Hindlimb muscle (tissue), 1 donor: ENCODE measurements at regions not wholly inside any gene's neighbourhood (a gene's known extent, or its start where the extent isn't known, plus 50 kb on each side); places are given as distances from the start of the nearest gene placed in this dataset.
"Not testable (repeated sequence)": the region's sequence is repeated elsewhere in the genome, so short reads cannot be mapped to it uniquely, and the experiment has no call there.

Experiments used
- DNase-seq: peaks from one replicate; pipeline ENCODE4 v3.0.0-alpha.2; 2013

DNA sequence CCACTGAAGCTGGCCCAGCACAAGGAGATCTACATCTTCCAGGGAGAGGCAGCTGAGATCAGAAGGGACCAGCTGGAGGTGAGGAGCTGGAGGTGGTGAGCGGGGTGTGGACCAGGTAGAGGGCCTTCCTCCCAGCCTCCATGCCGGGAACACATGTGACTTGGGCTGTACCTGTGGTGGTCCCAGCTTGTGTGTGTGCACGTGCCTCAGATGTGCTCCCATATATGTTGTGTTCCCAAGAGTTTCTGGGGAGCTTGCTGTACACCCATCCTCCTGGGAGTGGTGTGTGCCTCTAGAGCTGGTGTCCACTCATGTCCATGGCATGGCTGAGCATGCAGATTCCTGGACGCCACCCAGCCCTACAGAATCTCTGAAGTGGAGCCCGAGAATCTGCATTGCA is 183.7 kb upstream of the AKAP13 start:
- DNase-seq, result not testable (repeated sequence)

DNA sequence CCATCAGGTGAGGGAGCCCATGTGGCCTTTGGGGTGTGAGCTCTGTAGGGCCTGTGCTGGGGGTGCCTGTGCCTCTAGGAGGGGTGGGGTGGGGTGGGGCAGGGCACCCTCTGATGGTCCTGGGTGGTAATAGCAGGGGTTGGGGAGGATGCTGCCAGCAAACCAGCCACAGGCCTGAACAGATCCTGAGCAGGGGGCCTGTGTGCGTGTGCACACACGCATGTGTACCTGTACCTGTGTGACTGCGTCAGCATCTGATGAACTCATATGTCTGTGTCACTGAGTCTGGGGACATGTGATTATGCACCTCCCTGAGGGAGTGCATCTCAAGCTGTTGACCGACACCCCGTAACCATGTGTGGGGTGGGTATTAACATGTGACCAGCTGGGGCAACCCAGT is 182.8 kb upstream of the AKAP13 start:
- DNase-seq, result not testable (repeated sequence)

DNA sequence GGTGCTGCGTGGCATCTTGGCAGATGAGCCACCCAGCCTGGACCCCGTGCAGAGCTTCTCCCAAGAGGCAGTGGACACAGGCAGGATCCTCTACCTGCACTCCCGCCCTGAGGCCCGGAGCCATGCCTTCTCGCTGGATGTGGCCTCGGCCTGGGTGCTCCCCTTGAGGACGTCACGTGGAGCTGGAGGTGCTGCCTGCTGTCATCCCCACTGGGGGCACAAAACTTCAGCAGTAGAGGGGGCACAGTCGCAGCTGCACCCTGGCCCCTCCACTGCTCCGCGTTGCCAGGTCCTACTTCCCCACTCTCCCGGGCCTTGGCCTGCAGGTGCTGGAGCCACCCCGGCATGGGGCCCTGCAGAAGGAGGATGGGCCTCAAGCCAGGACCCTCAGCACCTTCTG is 182.0 kb upstream of the AKAP13 start:
- DNase-seq, result not testable (repeated sequence)

DNA sequence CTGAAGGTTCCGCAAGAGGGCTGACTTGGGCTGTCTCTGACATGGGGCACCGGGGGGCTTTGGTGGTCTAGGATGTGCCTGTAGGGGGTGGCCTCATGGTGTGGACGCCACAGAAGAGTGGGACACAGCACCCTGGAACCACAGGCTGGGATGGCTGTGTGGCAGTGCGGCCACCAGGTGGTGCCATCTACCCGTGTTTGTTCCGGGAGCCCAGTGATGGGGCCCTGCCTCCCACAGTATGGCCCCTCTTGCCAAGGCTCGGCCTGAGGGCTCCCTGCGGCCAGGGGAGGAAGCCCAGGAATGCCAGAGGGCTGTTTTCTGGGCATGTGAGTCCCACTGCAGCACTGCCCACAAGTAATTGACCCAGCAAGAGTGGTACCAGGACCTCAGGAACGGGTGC is 180.2 kb upstream of the AKAP13 start:
- DNase-seq, result not testable (repeated sequence)

DNA sequence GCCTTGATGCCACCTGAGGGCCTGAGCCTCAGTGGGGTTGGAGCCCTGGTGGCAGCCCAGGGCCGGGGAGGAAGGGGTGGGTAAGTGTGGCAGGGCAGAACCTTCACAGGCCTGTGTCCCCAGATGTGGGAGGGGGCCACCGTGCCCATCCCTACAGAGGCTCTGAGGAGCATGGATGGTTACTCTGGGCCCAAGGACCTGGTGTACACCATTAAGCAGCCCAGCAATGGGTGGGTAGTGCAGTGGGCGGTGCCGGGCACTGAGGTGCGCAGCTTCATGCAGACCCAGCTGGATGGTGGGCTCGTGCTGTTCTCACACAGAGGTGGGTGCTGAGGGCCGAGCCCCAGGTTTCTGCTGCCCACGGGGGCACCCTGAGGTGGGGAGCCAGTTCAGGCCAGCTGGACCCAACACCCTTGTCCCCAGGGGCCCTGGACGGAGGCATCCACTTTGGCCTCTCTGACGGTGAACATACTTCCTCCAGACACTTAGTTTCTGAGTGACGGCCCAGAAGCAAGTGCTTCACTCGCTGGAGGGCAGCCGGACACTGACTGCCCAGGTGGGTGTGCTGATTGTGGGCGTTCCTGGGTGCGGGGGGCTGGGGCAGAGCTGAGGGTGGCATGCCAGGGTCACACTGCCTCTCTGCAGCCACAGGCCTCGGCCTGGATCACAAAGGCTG is 179.1 kb upstream of the AKAP13 start:
- not testable (repeated sequence) for DNase-seq

DNA sequence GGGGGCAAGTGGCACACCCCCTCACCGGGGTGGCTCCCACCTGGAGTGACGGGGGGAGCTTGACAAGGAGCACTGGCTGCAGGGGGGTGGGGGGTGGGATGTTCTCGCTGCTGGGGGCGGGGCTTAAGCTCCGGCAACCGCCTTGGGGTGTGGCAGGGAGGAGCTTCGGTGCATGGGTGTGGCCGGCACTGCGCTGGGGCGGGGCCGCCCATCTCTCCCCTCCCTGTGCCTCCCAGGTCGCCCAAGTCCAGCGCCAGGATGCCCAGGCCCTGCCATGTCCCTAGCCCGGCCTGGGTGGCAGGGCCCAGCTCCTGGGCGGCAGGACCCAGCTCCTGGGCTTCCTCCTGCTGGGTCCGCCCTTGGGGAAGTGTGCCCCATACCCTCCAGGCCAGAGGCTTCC is 175.9 kb upstream of the AKAP13 start:
- not testable (repeated sequence) for DNase-seq

DNA sequence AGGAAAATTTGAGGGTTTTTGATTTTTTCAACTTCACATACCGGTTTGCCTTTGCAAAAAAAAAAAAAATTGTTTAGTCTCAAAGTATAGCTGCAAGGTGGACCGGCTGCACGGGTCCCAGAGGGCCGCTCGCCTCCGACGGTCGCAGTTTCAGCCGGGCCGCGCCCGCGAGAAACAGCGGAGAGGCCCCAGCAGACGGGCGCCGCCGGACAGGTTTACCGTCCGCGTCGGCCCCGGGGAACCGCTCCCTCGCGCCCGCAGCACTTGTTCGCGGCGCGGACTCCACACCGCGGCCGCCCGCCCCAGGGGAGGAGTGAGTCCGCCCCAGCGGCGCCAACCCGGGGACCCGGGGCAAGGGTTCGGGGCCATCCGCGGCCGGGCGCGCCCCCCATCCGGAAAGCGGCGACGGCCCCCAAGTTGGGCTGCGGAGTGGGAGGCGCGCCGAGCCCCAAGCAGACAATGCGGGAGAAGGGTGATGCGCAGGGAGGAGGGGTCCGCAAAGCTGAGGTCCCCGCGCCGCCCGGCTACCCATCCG is 146.5 kb upstream of the AKAP13 start:
- not testable (repeated sequence) for DNase-seq

DNA sequence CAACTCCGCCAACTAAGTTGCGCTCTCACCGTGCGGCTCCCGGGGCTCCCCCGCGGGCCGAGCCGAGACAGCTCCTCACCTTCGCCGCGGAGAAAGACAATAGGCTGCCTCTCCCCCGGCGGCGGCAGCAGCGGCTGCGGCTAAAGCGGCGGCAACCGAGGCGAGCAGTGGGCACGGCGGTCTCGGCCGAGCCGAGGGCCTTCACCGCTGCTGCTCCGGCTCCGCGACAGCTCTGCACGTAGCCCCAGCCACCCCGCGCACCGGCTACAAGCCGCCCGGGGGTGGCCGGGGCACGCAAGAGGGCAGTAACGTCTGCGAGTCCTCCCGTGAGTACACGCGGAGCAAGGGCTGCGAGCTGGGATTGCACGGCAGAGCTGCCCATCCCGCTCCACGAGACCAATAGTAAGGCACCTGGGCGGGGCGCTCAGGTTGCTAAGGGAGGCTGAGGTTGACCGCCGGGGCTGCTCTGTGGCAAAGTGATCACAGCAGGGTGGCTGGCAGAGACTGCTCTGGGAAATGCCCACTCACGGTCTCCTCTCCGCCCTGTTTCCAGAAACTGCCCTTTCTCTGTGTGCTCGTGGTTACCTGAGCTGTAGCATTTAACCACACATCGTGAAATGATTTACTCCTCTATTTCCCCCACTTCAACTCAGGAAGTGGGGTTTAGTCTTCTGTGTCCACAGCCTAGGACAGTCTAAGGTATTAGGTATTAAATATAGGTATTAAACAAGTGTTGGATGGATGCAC is 145.8 kb upstream of the AKAP13 start:
- not testable (repeated sequence) for DNase-seq

DNA sequence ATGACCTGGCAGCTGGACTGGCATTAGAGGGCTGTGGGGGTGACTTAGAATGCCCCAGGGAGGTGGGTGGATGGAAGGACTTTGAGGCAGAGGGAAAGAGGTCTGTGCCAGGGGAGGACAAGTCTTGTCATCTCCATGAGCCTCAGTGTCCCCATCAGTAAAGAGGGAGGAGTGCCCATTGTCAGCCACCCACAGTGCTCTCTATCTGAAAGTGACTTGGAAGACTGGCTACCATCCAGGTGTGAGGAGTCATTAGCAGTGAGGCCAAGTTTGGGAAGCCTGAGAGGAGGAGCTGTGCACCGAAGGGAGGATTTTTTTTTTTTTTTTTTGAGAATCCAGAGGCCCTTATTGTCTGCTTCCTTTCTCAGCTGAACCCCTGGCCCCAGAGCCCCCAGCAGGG is 136.3 kb upstream of the AKAP13 start:
- not testable (repeated sequence) for DNase-seq

DNA sequence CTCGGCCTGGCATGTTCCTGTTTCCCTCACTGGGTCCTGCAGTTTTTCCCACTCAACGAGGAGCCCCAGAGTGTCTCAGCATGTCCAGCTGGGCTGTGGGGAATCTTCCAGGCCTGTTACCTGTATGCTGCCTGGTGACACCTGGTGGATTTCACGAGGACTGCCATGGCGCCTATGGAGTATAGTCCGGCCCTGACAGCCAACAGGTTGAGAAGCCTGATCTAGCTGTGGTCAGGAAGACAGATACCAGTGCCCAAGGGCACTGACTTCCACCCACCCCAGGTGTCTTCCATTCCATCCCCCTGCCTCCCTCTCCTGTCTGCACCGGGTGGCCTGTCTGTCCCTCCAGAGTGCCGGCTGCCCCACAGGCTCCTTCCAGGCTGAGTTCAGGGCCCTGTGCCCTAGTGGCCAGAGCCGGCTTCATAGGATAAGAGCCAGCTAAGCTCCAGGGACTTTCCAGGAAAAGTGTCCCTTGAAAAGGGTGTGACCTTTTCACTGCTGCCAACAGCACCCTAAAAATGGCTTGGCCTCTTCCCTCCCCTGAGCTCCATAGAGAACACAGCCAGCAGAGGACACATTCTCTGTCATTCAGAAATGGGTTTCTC is 129.4 kb upstream of the AKAP13 start:
- DNase-seq, result not testable (repeated sequence)

DNA sequence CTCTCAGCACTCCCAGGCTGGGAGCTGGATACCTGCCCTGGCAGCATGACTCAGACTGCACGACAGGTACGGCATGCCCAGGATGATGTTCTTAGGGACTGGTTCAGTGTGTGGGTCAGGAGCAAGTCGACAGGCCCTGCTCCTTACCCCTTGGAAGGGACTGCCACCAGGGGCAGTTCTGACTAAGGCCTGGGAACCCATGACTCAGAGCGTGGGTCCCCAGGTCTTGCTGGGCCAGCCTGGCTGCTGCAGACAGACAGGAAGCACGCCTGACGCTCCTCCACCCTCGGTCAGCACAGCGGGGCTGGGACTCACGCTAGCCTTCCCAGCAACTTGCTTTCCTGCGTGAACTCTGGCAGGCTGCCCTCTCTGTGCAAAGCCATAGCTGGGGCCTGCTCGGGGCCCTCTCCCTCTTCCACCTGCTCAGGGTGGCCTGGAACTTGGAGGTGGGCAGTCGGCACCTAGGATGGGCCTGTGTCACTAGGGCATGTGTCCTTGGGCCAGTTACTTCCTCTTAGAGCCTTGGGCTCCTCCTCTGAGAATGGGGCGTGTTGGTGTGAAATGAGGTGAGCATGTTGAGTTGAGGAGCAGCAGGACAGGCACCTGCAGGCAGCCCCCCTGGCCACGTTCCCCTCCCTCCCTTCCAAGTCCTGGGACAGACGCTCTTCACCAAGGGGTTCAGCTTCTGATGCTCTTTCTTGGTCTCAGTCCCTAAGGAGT is 127.0 kb upstream of the AKAP13 start:
- not testable (repeated sequence) for DNase-seq

DNA sequence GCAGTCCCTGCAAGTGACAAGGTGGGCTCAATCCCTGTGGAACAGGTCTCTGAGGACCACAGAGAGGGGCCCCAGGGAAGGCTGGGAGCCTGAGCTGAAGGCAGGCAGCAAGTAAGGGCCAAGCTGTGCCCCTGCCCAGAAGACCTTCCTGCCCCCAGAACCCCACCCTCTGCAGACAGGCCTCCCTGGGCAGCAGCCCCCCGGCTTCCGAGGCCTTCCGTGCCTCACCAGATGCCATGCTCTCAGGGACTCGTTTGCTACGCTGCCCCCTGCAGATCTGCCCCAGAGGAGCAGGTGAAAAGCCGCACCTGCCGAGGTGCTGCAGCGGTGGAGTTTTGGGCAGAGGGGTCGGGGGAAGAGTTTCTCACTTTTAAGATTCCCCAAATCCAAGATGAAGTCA is 125.4 kb upstream of the AKAP13 start:
- not testable (repeated sequence) for DNase-seq

DNA sequence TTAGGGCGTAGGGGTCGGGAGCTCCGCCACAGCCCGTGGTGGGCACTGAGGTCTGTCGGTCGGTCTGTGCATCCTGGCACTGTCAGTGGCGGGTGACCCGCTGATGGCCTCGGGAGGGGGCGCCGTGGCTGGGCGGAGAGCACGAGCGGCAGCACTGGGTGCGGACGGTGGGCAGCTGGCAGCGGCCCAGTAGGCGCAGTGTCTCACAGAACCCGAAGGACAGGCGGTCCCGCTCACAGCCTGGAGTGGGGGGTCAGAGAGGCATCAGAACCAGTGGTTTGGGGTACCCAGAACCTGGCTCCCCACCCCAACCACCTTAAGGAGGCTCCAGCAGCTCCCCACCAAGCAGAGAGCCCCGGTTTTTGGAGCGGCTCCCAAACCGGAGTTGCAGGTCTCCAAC is 124.9 kb upstream of the AKAP13 start:
- DNase-seq, result not testable (repeated sequence)

DNA sequence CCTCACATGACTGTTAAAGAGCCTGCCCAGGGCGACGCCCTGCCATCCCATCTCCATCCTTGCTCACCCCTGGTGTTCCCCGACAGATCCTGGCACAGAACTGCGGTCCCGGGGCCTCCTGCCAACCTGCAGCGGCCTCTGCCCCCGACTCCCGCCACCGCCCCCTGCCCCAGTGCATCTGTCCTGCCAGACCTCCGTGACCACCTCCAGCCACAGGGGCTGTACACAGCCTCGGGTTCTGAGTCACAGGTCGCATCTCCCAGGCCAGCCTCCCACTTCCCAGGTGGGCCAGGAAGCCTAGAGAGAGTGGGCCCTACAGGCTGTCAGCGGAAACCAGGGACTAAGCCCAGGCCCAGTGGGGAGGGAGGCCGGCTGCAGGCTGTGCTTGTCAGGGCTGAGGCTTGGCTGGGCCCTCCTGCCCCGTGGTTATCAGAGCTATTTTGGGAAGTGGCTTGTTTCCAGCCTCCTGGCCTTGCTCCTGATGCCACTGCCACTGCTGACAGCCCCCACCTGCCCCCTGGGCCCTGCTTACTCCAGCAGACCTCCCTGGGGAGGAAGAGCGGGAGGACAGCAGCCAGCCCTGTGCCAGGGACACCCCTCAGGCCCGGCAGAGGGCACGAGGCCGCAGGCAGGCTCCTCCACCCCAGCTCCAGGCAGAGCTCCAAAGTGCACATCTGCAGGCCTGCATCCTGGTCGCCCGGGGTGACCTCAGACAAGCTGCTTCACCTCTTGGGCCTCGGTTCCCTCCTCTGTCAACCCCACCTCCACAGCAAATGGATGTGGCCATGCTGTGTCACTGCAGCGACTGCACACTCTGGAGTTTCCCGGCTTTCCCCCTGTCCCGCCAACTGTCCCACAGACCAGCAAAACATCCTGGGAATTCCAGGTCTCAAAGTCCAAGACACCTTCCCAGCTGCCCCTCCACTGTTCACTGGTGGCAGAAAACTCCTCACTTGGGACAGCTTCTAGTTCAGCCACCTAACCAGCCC is 124.1 kb upstream of the AKAP13 start:
- DNase-seq, result peak; percentile 9

DNA sequence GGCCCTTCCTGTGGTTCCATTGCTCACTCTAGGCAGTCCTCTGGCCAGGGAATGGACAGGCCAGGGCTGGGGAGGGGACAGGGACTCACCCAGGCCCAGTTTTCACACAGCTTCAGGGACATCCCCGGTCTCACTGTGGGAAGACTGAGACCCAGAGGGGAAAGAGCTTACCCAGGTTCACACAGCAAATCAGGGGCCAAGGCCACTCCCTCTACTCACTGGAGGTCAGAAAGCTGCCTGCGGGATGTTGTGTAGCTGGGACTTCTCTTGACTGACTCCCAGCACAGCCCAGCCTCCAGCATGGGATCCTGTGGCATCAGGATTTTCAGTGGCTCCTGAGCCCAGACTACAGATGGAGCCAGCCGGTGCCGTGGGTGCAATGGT is 122.3 kb upstream of the AKAP13 start:
- DNase-seq, result not testable (repeated sequence)

DNA sequence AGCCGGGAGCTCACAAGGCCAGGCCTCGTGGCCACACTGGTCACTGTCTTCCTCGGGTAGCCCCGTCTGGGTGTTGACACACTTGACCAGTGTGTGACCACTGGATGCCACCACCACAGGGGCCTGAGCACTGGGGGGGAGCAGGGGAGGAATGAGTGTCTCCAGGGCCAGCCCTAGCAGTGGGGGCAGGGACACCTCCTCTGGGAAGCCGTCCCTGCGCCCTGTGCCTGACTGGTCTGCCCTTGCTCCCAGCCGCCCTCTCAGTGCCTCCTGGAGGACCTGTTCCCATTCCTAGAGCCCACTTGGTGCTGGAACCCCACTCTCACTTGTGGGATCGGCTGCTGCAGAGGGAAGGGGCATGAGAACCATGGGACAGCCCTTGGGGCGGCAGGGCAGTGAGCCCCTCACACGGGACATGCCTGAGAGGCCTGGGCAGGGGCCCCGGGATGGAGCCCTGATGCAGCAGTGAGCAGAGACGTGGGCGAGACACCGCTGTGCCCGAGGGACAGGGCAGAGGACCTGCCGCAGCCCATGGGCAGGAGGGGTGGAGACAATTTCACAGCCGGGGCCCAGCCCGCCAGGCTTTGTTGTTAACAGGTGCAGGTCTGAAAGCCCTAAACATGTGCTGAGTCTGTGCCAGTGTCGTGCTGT is 121.7 kb upstream of the AKAP13 start:
- not testable (repeated sequence) for DNase-seq

DNA sequence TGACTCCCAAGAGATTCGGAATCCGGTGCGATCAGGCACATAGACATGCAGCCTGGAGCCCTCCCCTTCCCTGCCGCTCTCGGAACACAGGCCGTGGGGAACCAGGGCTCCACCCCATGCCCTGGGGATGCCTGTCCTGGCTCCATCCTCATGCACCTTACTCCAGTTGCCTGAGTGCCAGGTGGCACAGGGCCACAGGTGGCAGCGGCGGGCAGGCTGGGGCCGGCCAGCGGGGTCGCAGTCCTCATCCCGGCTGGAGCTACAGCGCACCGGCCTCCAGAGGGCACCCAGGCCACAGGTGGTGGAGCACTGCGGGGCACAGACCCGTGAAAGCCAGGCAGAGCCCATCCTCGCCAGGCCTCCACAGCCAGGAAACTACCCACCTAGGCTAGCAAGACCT is 119.9 kb upstream of the AKAP13 start:
- not testable (repeated sequence) for DNase-seq

DNA sequence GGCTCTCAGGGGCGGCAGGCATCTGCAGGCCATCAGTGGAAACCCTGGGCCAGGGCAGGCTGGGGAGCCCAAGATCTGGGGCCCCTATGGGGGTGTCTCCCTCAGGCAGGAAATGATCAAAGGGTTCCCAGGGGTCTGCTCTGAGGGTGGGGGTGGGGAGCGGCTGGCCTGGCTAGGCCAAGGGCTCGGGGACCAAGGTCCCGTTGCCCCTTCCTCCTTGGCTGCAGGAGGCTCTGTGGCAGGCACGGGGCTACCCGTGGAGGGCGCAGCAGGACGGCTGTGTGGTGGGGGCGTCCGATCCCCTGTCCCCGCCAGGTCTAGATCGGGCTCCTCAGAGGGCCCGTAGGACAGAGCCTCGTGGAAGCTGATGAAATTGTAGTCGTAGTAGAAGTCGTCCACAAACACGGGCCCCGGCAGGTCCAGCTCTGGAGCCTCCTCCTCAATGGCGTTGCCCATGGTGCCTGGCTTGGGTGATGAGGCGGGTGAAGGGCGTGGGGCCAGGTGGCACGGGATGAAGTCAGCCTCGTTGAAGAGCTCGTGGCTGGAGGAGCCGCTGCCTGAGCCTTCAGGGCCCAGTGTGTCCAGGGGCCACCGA is 117.8 kb upstream of the AKAP13 start:
- DNase-seq, result not testable (repeated sequence)

DNA sequence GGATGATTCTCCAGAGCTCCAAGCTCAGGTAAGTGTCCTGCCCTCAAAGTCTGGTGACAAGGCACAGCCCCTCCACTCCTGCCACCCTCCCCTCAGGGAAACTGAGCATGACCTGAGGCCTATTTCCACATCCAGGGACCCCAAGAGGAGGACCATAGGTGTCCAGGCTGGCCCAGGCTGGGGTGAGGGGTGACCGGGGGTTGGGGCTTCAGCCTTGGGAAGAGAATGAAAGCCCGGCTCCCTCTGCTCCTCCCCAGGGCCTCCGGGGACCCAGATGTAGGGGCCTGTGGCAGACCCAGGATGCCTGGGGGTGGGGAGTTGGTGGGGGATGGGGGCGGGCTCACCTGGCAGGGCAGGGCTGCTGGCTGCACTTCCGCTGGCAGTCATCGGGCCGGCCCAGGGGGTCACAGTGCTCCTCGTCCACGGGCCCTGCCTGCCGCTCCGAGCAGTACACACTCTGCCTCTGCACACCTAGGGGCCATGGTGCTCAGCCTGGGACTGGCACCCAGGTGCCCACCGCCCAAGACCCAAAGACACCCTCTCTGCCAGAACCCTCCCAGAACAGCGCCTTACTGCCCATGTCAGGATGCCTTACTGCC is 116.5 kb upstream of the AKAP13 start:
- not testable (repeated sequence) for DNase-seq

DNA sequence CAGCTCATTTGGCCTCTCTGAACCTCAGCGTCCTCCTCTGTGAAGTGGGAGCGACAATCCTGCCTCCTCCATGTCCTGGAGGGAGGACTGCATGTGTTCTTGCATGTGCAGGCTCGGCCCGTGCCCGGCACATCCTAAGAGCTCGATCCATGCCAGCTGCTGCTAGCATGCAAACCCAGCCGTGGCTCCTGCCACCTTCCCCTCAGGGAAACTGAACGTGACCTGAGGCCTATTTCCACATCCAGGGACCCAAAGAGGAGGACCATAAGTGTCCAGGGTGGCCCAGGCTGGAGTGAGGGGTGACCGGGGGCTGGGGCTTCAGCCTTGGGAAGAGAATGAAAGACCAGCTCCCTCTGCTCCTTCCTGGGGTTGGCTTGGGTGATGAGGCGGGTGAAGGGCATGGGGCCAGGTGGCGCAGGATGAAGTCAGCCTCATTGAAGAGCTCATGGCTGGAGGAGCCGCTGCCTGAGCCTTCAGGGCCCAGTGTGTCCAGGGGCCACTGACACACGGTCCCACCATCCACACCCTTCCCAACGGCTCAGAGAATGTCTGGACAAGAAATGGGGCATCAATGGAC is 115.7 kb upstream of the AKAP13 start:
- DNase-seq, result not testable (repeated sequence)
